Inflammatory macrophage treated with lipopolysaccharide for 4 hours (primary cell): ENCODE measurements at regions not wholly inside any gene's neighbourhood (a gene's known extent, or its start where the extent isn't known, plus 50 kb on each side); places are given as distances from the start of the nearest gene placed in this dataset.
"Not testable (repeated sequence)": the region's sequence is repeated elsewhere in the genome, so short reads cannot be mapped to it uniquely, and the experiment has no call there.

Source experiments
- DNase-seq: peaks from one replicate; pipeline ENCODE4 v3.0.0-alpha.2; 2020

- no peak for DNase-seq
These were observed 51.8 kb upstream of the ZSWIM5 start for GRCh38 chr1:45258059-45258650.

DNA sequence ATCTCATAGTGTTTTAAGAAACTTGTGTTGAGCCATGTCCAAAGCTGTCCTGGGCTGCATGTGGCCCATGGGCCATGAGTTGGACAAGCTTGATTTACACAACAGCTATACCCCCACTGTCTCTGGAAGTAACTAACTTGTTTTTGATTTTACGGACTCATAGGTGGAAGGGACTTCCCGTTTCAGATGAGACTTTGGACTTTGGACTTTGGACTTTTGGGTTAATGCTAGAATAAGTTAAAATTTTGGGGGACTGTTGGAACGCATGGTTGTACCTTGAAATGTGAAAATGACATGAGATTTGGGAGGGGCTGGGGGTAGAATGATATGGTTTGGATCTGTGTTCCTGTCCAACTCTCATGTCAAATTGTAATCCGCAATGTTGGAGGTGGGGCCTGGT, 52.6 kb upstream of the ZSWIM5 start:
- DNase-seq = no peak

- no peak for DNase-seq
These were observed 53.8 kb upstream of the ZSWIM5 start for GRCh38 chr1:45260244-45260643.

- DNase-seq = no peak
These were observed 56.7 kb upstream of the ZSWIM5 start for GRCh38 chr1:45263132-45263531.

GRCh38 chr1:45265244-45265643, 58.8 kb upstream of the ZSWIM5 start:
- no peak for DNase-seq

- no peak for DNase-seq
These were observed 59.9 kb upstream of the ZSWIM5 start for GRCh38 chr1:45266151-45266801.

DNA sequence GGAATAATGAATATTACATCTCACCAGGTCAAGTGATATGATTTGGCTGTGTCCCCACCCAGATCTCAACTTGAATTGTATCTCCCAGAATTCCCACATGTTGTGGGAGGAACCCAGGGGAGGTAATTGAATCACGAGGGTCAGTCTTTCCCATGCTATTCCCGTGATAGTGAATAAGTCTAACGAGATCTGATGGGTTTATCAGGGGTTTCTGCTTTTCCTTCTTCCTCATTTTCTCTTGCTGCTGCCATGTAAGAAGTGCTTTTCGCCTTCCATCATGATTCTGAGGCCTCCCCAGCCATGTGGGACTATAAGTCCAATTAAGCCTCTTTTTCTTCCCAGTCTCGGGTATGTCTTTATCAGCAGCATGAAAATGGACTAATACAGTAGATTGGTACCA, 58.4 kb upstream of the HPDL start:
- DNase-seq = not testable (repeated sequence)

DNA sequence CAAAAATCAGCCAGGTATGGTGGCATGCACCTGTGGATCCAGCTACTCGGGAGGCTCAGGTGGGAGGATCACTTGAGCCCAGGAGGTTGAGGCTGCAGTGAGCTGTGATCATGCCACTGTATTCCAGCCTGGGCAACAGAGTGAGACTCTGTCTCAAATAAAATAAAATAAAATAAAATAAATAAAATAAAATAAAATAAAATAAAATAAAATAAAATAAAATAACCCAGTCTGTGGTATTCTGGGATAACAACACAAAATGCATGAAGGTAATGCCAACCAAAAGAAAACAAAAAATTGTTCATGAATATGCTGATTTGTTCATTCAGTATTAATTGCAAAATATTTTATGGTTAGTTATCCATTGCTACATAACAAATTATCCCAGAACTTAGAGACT, 54.4 kb upstream of the HPDL start:
- not testable (repeated sequence) for DNase-seq

DNA sequence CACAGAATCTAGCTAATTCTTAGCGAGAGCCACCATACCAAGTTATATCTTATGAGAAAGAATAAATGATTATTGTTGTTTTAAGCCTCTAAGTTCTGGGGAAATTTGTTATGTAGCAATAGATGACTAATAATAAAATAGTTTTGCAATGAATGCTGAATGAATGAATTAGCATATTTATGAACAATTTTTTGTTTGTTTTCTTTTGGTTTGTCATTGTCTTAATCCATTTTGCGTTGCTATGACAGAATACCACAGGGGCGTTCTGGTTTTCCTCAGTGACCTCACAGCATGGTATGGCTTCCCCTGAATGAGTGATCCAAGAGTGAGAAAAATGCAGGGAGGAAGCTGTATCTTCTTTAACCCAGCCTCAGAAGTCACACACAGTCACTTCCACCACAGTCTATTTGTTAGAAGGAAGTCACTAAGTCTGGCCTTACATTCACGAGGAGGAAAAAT, 53.8 kb upstream of the HPDL start:
- DNase-seq = peak; percentile 89

- DNase-seq = no peak
These were observed 51.6 kb upstream of the HPDL start for GRCh38 chr1:45275054-45275453.
